Ascending aorta (tissue), 2 donors: ENCODE measurements at regions not wholly inside any gene's neighbourhood (a gene's known extent, or its start where the extent isn't known, plus 50 kb on each side); places are given as distances from the start of the nearest gene placed in this dataset.

Experiments
- DNase-seq, 2 donors: peaks; one replicate each; pipeline ENCODE4 v3.0.0-alpha.2; 2019; ENCODE audit warnings: low spot score in 2 of 2
- H3K27ac ChIP-seq, 2 donors: fragments of 200-600 bp; sonication (generic); one replicate each; pipeline ENCODE4 v1.5.1; 2016 to 2017; ENCODE audit warnings: mild to moderate bottlenecking in 1 of 2
- H3K27me3 ChIP-seq: fragments of 200-600 bp; sonication (generic); one replicate; pipeline ENCODE4 v1.5.1; 2017
- H3K36me3 ChIP-seq, 2 donors: fragments of 200-600 bp; sonication (generic); one replicate each; pipeline ENCODE4 v1.5.1; 2016
- H3K4me1 ChIP-seq, 2 donors: fragments of 200-600 bp; sonication (generic); one replicate each; pipeline ENCODE4 v1.5.1; 2016 to 2017; ENCODE audit warnings: mild to moderate bottlenecking in 1 of 2
- H3K4me3 ChIP-seq, 2 donors: fragments of 200-600 bp; sonication (generic); one replicate each; pipeline ENCODE4 v1.5.1; 2016 to 2017; ENCODE audit warnings: mild to moderate bottlenecking in 1 of 2
- H3K9me3 ChIP-seq, 2 donors: fragments of 200-600 bp; sonication (generic); one replicate each; pipeline ENCODE4 v1.5.1; 2016
- CTCF ChIP-seq, 3 experiments: fragments of 200-600 bp in 2 of 3; fragments of 450-650 bp in 1 of 3; sonication (generic) in 2 of 3; IDR thresholded peaks; one replicate each; pipeline ENCODE4 v1.5.1; 2016 to 2019; ENCODE audit warnings: antibody characterized with exemption in 3 of 3, mild to moderate bottlenecking in 1 of 3, moderate library complexity in 1 of 3
- intact Hi-C: fragments of 100-400 bp; cut with DNase I; formaldehyde crosslinking; loops from one replicate; pipeline ENCODE4 v1.15.1; 2023

- Histone ChIP-seq H3K4me3 (no peak overlapping the region), H3K27me3 (no peaks in the 10 kb centered on the region), H3K27ac (no peak overlapping the region), H3K36me3 (no peaks in the 10 kb centered on the region), H3K9me3 (no peaks in the 10 kb centered on the region), H3K4me1 (no peaks in the 10 kb centered on the region)
- DNase-seq = no peak
- TF ChIP-seq CTCF (IDR thresholded peaks at IDR 0.05) = no peak
- intact Hi-C loops = no loop called here
Measured at GRCh38 chr5:8320244-8320643, 451.3 kb downstream of the MTRR start.

GRCh38 chr5:8321272-8321671 is 452.3 kb downstream of the MTRR start:
- TF ChIP-seq CTCF (IDR thresholded peaks at IDR 0.05) = no peak
- intact Hi-C loops = no loop called here

GRCh38 chr5:8322484-8322883 is 453.5 kb downstream of the MTRR start:
- Histone ChIP-seq H3K9me3 (no peaks in the 10 kb centered on the region), H3K4me3 (no peak overlapping the region), H3K27me3 (no peaks in the 10 kb centered on the region), H3K36me3 (no peaks in the 10 kb centered on the region), H3K27ac (no peak overlapping the region), H3K4me1 (no peaks in the 10 kb centered on the region)
- intact Hi-C loops = no loop called here
- no peak for TF ChIP-seq CTCF (IDR thresholded peaks at IDR 0.05)
- no peak for DNase-seq

More at GRCh38 chr5:8321272-8321671, 452.3 kb downstream of the MTRR start:
- H3K4me1 ChIP-seq = no peaks in the 10 kb centered on the region
- no peak overlapping the region for H3K4me3 ChIP-seq
- no peaks in the 10 kb centered on the region for H3K36me3 ChIP-seq
- DNase-seq = no peak
- no peaks in the 10 kb centered on the region for H3K27me3 ChIP-seq
- H3K9me3 ChIP-seq = no peaks in the 10 kb centered on the region
- H3K27ac ChIP-seq = no peak overlapping the region

GRCh38 chr5:8327016-8327415 is 458.1 kb downstream of the MTRR start:
- Histone ChIP-seq H3K27me3 (no peaks in the 10 kb centered on the region), H3K9me3 (no peaks in the 10 kb centered on the region), H3K4me1 (no peaks in the 10 kb centered on the region), H3K36me3 (no peaks in the 10 kb centered on the region), H3K4me3 (no peak overlapping the region), H3K27ac (no peak overlapping the region)
- intact Hi-C loops = no loop called here
- DNase-seq = no peak
- no peak for TF ChIP-seq CTCF (IDR thresholded peaks at IDR 0.05)

- TF ChIP-seq CTCF (IDR thresholded peaks at IDR 0.05) = no peak
- H3K4me3 ChIP-seq = no peak overlapping the region
- no peak overlapping the region for H3K27ac ChIP-seq
- no peaks in the 10 kb centered on the region for H3K4me1 ChIP-seq
- H3K9me3 ChIP-seq = no peaks in the 10 kb centered on the region
- no peaks in the 10 kb centered on the region for H3K36me3 ChIP-seq
- DNase-seq = no peak
- no peaks in the 10 kb centered on the region for H3K27me3 ChIP-seq
- intact Hi-C loops = no loop called here
Measured at GRCh38 chr5:8329773-8330172, 460.8 kb downstream of the MTRR start.
